Pancreas (tissue), 10 donors: ENCODE measurements at regions not wholly inside any gene's neighbourhood (a gene's known extent, or its start where the extent isn't known, plus 50 kb on each side); places are given as distances from the start of the nearest gene placed in this dataset.
"Not testable (repeated sequence)": the region's sequence is repeated elsewhere in the genome, so short reads cannot be mapped to it uniquely, and the experiment has no call there.

Experiments used
- ATAC-seq, 4 donors: fragments of 200-7000 bp; cut with Tn5 transposase; one replicate each; pipeline versions ENCODE4 v1.8.0 to v1.9.1; 2020; ENCODE audit warnings: mild to moderate bottlenecking in 4 of 4, moderate library complexity in 4 of 4
- DNase-seq, 6 donors: peaks; one replicate each; pipeline ENCODE4 v3.0.0-alpha.2; 2020
- FAIRE-seq: peaks from 2 replicates; lab custom pipeline; 2012; peaks lifted over from hg19 to GRCh38; lab: Jason Lieb, UNC
- H3K27ac ChIP-seq, 4 donors: fragments of 200-600 bp; sonication (generic); 1 replicate in 3 of 4; 2 replicates in 1 of 4; pipeline versions ENCODE4 v1.5.0 to v1.8.0; 2020
- H3K27me3 ChIP-seq, 4 donors: fragments of 200-600 bp; one replicate each; pipeline ENCODE4 v1.8.0; 2021
- H3K36me3 ChIP-seq, 3 donors: fragments of 200-600 bp; sonication (generic) in 1 of 3; one replicate each; pipeline versions ENCODE4 v1.5.0 to v1.8.0; 2020 to 2021
- H3K4me1 ChIP-seq, 3 donors: fragments of 200-600 bp; one replicate each; pipeline ENCODE4 v1.8.0; 2021
- H3K4me3 ChIP-seq, 4 donors: fragments of 200-600 bp; sonication (generic) in 2 of 4; one replicate each; pipeline versions ENCODE4 v1.5.0 to v1.8.0; 2020 to 2021
- H3K9me3 ChIP-seq, 4 donors: fragments of 200-600 bp; one replicate each; pipeline ENCODE4 v1.8.0; 2021
- CTCF ChIP-seq, 4 donors: fragments of 200-600 bp; sonication (generic) in 3 of 4; IDR thresholded peaks; one replicate each; pipeline versions ENCODE4 v1.5.0 to v1.8.0; 2021; ENCODE audit warnings: antibody characterized with exemption in 4 of 4
- WGBS, 2 donors: extraction: QIAGEN DNeasy Blood & Tissue Kit; methylation state at CpG; one replicate each; pipeline ENCODE4 v1.1.7; 2013; 5-methylcytosine and 5-hydroxymethylcytosine counted together
- intact Hi-C, 3 donors: fragments of 100-400 bp; cut with DNase I; formaldehyde crosslinking; loops; one replicate each; pipeline versions ENCODE4 v1.11.1 to v1.14.2; 2022
- donor health status: healthy with polysubstance abuse.
- donor health status: DM: no; HTN: no; CAD: no; lungs with moderate emphysema.
- donor health status: DM: no; HTN: no; CAD: no.
- donor health status: control.
- donor health status: control.
- donor health status: Bipolar disorder and iron deficiency.
- donor health status: DM: yes; HTN: yes; CAD: no.
- donor health status: DM: no; HTN: no; CAD: no.
- donor health status: DM: no; HTN: no; CAD: no.
- donor health status: DM: yes; HTN: yes; CAD: no.

DNA sequence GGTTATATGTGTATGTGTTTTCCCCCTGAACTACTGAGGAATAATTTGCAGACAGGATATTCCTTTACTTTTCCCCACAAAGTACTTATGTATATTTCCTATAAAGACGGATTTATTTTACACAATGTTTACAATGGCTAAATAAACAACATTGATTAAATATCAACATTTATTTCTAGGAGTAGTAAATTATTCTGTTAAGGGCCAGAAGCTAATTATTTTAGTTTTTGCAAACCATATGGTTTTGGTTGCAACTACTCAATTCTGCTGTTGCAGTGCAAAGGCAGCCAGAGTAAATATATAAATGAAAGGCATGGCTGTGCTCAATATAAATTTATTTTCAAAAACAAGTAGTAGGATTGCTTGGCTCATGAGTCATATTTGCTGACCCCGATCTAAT, 907.1 kb upstream of the MBL2 start:
- no peak for DNase-seq

GRCh38 chr10:53675177-53675576, 902.6 kb upstream of the MBL2 start:
- FAIRE-seq (no peak), ATAC-seq (no peak), DNase-seq (no peak)
- Histone ChIP-seq H3K27ac (no peak overlapping the region), H3K4me3 (no peak overlapping the region), H3K27me3 (peaks cover 0 to 2% (median 0%) of the 10 kb centered on the region in 4 donors), H3K9me3 (no peaks in the 10 kb centered on the region), H3K4me1 (no peaks in the 10 kb centered on the region), H3K36me3 (no peaks in the 10 kb centered on the region)
- intact Hi-C loops = no loop called here
- TF ChIP-seq CTCF (IDR thresholded peaks at IDR 0.05) = no peak
- WGBS, 2 donors = 0 to 62% methylated on average over 1 of the region's 1 CpG

More for the DNA sequence above, 907.1 kb upstream of the MBL2 start:
- TF ChIP-seq CTCF (IDR thresholded peaks at IDR 0.05) = no peak
- Histone ChIP-seq H3K27me3 (no peaks in the 10 kb centered on the region), H3K27ac (no peak overlapping the region), H3K4me1 (no peaks in the 10 kb centered on the region), H3K9me3 (no peaks in the 10 kb centered on the region), H3K36me3 (no peaks in the 10 kb centered on the region), H3K4me3 (no peak overlapping the region)
- ATAC-seq (no peak), FAIRE-seq (no peak)
- WGBS, 2 donors = 32 to 39% methylated on average over 2 of the region's 2 CpGs
- intact Hi-C loops = no loop called here

DNA sequence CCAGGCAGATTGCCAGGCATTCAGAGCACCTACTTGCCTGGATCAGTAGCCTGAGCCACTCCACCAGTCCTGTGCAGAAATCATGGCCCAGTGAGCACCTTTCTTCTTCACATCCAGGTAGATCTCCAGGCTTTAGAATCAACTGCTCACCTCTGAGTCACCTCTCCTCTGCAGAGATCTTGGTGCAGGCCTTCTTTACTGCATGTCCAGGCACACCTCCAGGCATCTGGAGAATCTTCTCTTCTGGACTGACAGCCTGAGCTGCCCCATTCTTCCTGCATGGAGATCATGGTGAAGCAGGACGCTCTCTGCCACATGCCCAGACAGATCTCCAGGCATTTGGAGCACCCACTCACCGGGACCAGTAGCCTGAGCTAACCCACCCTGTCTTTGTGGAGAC, 894.5 kb upstream of the MBL2 start:
- WGBS, 2 donors = 78 to 88% methylated on average over 2 of the region's 2 CpGs
- intact Hi-C loops = no loop called here
- no peaks in the 10 kb centered on the region for H3K9me3 ChIP-seq

GRCh38 chr10:53664282-53665019, 891.9 kb upstream of the MBL2 start:
- TF ChIP-seq CTCF (IDR thresholded peaks at IDR 0.05) = no peak
- intact Hi-C loops = no loop called here
- H3K4me3 ChIP-seq = no peak overlapping the region
- no peaks in the 10 kb centered on the region for H3K36me3 ChIP-seq
- no peaks in the 10 kb centered on the region for H3K4me1 ChIP-seq
- no peak overlapping the region for H3K27ac ChIP-seq
- ATAC-seq (peak in 2 of 4 donors; percentile 41 to 49), FAIRE-seq (no peak), DNase-seq (no peak)
- H3K9me3 ChIP-seq = no peaks in the 10 kb centered on the region
- WGBS, 2 donors = 20 to 22% methylated on average over 5 of the region's 5 CpGs
- no peaks in the 10 kb centered on the region for H3K27me3 ChIP-seq

More for the DNA sequence above, 894.5 kb upstream of the MBL2 start:
- Histone ChIP-seq H3K27me3 (no peaks in the 10 kb centered on the region), H3K36me3 (no peaks in the 10 kb centered on the region), H3K4me1 (no peaks in the 10 kb centered on the region), H3K4me3 (no peak overlapping the region), H3K27ac (no peak overlapping the region)
- FAIRE-seq = no peak
- TF ChIP-seq CTCF (IDR thresholded peaks at IDR 0.05) = no peak
- no peak for ATAC-seq
- no peak for DNase-seq

DNA sequence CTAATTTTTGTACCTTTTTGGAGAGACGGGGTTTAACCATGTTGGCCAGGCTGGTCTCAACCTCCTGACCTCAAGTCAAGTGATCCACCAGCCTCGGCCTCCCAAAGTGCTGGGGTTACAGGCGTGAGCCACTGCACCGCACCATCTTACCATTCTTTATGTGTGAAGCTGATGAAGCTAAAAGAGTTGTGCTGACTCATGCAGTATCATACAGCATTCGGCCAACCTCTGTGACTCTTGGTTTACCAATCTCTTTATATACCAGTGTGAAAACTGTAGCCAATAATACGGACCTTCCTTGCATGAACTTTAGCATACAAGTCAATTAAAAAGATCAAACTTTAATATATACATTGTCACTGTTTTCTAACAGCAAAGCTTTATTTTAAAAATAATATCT, 878.2 kb upstream of the MBL2 start:
- DNase-seq (no peak), ATAC-seq (no peak), FAIRE-seq (no peak)
- intact Hi-C loops = no loop called here
- no peaks in the 10 kb centered on the region for H3K27me3 ChIP-seq
- no peaks in the 10 kb centered on the region for H3K36me3 ChIP-seq
- H3K9me3 ChIP-seq = no peaks in the 10 kb centered on the region
- no peaks in the 10 kb centered on the region for H3K4me1 ChIP-seq
- no peak overlapping the region for H3K27ac ChIP-seq
- no peak overlapping the region for H3K4me3 ChIP-seq
- WGBS, 2 donors = 77 to 88% methylated on average over 6 of the region's 6 CpGs
- TF ChIP-seq CTCF (IDR thresholded peaks at IDR 0.05) = no peak

GRCh38 chr10:53647221-53647620, 874.6 kb upstream of the MBL2 start:
- H3K9me3 ChIP-seq, H3K27ac ChIP-seq, H3K27me3 ChIP-seq, ATAC-seq, H3K4me1 ChIP-seq, intact Hi-C loops, H3K4me3 ChIP-seq, H3K36me3 ChIP-seq, DNase-seq, FAIRE-seq: not testable (repeated sequence)
- 55% methylated on average over 8 of the region's 8 CpGs for WGBS, 2 donors
